ENCODE measurements at regions not wholly inside any gene's neighbourhood (a gene's known extent, or its start where the extent isn't known, plus 50 kb on each side); places are given as distances from the start of the nearest gene placed in this dataset.
A peak's percentile ranks its signal among the peaks of the same experiment; 100 is the strongest.
"Not testable (repeated sequence)": the region's sequence is repeated elsewhere in the genome, so short reads cannot be mapped to it uniquely, and the experiment has no call there.

DNA sequence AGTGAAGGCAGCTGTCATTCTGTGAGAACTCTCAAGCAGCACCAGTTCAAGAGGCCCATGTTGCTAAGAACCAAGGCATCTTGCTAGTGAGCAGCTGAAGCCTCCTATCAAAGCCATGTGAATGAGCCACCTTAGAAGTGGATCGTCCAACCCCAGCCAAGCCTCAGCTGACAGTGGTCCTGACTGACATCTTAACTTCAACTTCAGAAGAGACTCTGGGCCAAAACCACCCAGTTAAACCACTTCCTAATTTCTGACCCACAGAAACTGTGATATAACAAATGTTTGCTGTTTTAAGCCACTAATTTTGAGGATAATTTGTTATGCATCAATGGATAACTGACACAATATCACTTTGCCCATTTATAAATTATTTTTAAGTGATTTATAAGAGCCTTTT lies 256.0 kb downstream of the RPAP3 start:
- Mint-ChIP-seq H3K27me3 (peaks cover 3% of the 10 kb centered on the region), H3K27ac (no peak overlapping the region), H3K4me1 (ENCODE audit: low read depth) (no peaks in the 10 kb centered on the region), H3K36me3 (peaks cover 2% of the 10 kb centered on the region), H3K9me3 (peaks cover 2% of the 10 kb centered on the region), H3K4me3 (no peak overlapping the region)
- intact Hi-C loops (cut with micrococcal nuclease): no loop called here
- POLR2A ChIA-PET: no interaction called here
- no peak for DNase-seq
- CTCF ChIA-PET: no interaction called here

DNA sequence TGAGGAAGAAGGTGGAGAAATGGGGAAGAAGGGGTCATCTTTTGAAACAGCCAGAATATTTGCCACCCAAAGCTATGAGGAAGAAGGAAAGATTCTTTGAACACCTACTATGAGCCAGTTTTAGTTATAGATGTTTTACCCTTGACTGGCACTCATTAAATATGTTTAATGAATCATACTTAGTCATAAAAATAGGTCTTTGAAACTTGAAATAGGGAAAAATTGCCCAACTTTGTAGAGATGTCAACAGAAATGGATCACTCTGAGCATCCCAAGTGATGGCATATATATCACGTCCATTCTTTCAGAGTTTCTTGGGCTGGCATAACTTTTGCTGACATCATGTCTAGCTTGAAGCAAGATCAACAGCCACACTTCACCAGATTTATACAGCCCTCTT lies 263.5 kb downstream of the RPAP3 start:
- intact Hi-C loops (cut with micrococcal nuclease): no loop called here
- Mint-ChIP-seq H3K4me3 (no peak overlapping the region), H3K27me3 (no peaks in the 10 kb centered on the region), H3K9me3 (peaks cover 51% of the 10 kb centered on the region), H3K4me1 (ENCODE audit: low read depth) (no peaks in the 10 kb centered on the region), H3K36me3 (peaks cover 16% of the 10 kb centered on the region), H3K27ac (no peak overlapping the region)
- CTCF ChIA-PET: no interaction called here
- POLR2A ChIA-PET: no interaction called here
- no peak for DNase-seq

DNA sequence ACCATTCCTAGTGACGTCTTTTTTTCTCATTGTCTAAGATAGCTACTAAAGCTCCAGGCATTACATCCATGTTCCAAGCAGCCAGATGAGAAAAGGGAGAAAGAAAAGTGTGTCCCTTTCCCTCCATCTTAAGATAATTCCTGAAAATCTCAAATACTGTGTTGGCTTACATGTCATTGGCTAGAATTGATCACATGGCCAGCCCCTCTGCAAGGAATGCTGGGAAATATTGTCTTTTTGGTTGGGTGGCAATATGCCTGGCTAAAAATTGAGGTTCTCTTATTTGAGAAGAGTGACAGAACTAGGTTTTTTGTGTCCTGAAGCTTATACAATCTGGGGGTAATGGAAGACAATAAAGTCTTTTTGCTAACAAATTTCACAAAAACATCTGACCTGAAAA lies 264.3 kb downstream of the RPAP3 start:
- H3K4me1 Mint-ChIP-seq (ENCODE audit: low read depth): no peaks in the 10 kb centered on the region
- intact Hi-C loops (cut with micrococcal nuclease): no loop called here
- peaks cover 53% of the 10 kb centered on the region for H3K9me3 Mint-ChIP-seq
- no peaks in the 10 kb centered on the region for H3K27me3 Mint-ChIP-seq
- ChIA-PET POLR2A (no interaction called here), CTCF (interaction anchor here (0.9 kb wide), 1 partner anchor 195 kb away, joined by 5 read pairs; no protein-coding TSS in a partner anchor)
- H3K36me3 Mint-ChIP-seq: peaks cover 16% of the 10 kb centered on the region
- no peak overlapping the region for H3K4me3 Mint-ChIP-seq
- H3K27ac Mint-ChIP-seq: no peak overlapping the region
- no peak for DNase-seq

DNA sequence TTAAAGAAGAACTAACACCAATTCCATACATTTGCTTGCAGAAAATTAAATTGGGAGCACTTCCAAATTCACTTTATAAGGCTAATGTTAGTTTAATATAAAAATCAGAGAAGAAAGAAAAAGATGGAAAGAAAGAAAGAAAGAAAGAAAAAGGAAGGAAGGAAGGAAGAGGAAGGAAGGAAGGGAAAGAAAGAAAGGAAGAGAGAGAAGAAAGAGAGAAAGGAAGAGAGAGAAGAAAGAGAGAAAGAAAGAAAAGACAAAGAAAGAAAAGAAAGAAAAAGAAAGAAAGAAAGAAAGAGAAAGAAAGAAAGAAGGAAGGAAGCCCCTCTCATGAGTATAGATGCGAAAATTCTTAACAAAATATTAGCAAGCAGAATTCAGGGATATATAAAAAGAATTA lies 267.7 kb downstream of the RPAP3 start:
- H3K36me3 Mint-ChIP-seq: peaks cover 6% of the 10 kb centered on the region
- ChIA-PET CTCF (no interaction called here), POLR2A (no interaction called here)
- intact Hi-C loops (cut with micrococcal nuclease): no loop called here
- no peak for DNase-seq
- peaks cover 42% of the 10 kb centered on the region for H3K9me3 Mint-ChIP-seq
- no peak overlapping the region for H3K27ac Mint-ChIP-seq
- H3K4me3 Mint-ChIP-seq: no peak overlapping the region
- no peaks in the 10 kb centered on the region for H3K4me1 Mint-ChIP-seq (ENCODE audit: low read depth)
- no peaks in the 10 kb centered on the region for H3K27me3 Mint-ChIP-seq

DNA sequence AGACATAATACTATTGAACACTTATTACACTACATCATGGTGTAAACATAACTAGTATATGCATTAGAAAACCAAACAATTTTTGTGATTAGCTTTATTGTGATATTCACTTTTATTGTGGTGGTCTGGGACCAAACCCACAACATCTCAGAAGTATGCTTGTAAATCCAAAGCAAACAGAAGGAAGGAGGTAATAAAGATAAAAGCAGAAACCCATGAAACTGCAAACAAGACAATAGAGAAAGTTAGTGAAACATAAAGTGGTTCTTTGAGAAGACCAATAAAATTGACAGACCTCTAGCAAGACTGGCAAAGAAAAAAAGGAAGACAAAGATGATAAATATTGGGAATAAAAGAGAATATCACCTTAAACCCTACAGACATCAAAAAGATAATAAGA lies 268.3 kb downstream of the RPAP3 start:
- no peak for DNase-seq
- H3K36me3 Mint-ChIP-seq: peaks cover 3% of the 10 kb centered on the region
- ChIA-PET CTCF (no interaction called here), POLR2A (no interaction called here)
- peaks cover 39% of the 10 kb centered on the region for H3K9me3 Mint-ChIP-seq
- H3K4me1 Mint-ChIP-seq (ENCODE audit: low read depth): no peaks in the 10 kb centered on the region
- intact Hi-C loops (cut with micrococcal nuclease): no loop called here
- no peak overlapping the region for H3K4me3 Mint-ChIP-seq
- H3K27ac Mint-ChIP-seq: no peak overlapping the region
- H3K27me3 Mint-ChIP-seq: no peaks in the 10 kb centered on the region

DNA sequence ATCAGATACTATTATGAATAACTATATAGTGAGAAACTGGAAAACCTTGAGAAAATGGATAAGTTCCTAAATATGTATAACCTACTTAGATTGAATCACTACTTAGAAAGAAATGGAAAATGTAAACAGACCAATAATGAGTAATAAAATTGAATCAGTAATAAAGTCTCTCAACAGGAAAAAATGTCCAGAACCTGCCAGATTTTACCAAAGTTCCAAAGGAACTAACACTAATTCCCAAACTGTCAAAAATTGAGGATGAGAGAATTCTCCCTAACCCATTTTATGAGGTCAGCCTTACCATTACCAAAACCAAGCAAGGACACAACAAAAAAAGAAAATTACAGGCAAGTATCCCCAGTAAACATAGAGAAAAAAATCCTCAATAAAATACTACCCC lies 272.0 kb downstream of the RPAP3 start:
- POLR2A ChIA-PET: no interaction called here
- H3K9me3 Mint-ChIP-seq: peaks cover 24% of the 10 kb centered on the region
- CTCF ChIA-PET: no interaction called here
- intact Hi-C loops (cut with micrococcal nuclease): no loop called here
- no peak overlapping the region for H3K4me3 Mint-ChIP-seq
- H3K27ac Mint-ChIP-seq: no peak overlapping the region
- H3K27me3 Mint-ChIP-seq: no peaks in the 10 kb centered on the region
- peaks cover 3% of the 10 kb centered on the region for H3K36me3 Mint-ChIP-seq
- no peaks in the 10 kb centered on the region for H3K4me1 Mint-ChIP-seq (ENCODE audit: low read depth)
- no peak for DNase-seq

DNA sequence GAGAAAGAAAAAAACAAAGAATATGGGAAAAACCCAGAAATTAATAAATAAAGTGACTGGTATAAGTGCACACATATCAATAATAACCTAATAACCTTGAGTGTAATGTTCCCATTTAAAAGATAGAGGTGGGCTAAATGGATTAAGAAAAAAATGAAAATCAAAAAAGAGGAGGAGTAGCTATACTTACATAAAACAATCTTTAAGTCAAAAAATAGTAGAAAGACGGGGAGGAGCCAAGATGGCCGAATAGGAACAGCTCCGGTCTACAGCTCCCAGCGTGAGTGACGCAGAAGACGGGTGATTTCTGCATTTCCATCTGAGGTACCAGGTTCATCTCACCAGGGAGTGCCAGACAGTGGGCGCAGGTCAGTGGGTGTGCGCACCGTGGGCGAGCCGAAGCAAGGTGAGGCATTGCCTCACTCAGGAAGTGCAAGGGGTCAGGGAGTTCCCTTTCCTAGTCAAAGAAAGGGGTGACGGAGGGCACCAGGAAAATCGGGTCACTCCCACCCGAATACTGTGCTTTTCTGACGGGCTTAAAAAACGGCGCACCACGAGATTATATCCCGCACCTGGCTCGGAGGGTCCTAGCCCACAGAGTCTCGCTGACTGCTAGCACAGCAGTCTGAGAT lies 279.0 kb downstream of the RPAP3 start:
- Mint-ChIP-seq H3K4me3 (peak overlapping the region; percentile 57), H3K4me1 (ENCODE audit: low read depth) (peaks cover 17% of the 10 kb centered on the region), H3K27ac (peak overlapping the region; percentile 87)
- intact Hi-C loops (cut with micrococcal nuclease); POLR2A ChIA-PET; H3K36me3 Mint-ChIP-seq; H3K9me3 Mint-ChIP-seq; H3K27me3 Mint-ChIP-seq: not testable (repeated sequence)
- DNase-seq: peak; percentile 60
- CTCF ChIA-PET: interaction anchor here (0.8 kb wide), 1 partner anchor 210 kb away, joined by 3 read pairs; no protein-coding TSS in a partner anchor

DNA sequence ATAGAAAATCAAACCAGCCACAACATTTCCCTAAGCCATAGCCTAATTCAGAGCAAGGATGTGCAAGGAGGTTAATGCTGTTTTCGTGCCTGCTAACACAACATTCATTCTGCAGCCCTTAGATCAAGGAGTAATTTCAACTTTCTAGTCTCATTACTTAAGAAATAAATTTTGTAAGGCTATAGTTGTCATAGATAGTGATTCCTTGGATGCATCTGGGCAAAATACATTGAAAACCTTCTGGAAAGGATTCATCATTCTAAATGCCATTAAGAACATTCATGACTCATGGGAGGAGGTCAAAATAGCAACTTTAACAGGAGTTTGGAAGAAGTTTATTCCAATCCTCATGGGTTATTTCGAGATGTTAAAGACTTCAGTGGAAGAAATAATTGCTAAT lies 283.2 kb downstream of the RPAP3 start:
- H3K4me1 Mint-ChIP-seq (ENCODE audit: low read depth): peaks cover 31% of the 10 kb centered on the region
- ChIA-PET CTCF (no interaction called here), POLR2A (no interaction called here)
- no peak overlapping the region for H3K27ac Mint-ChIP-seq
- DNase-seq: no peak
- H3K4me3 Mint-ChIP-seq: no peak overlapping the region
- H3K36me3 Mint-ChIP-seq: peaks cover 3% of the 10 kb centered on the region
- intact Hi-C loops (cut with micrococcal nuclease): no loop called here
- no peaks in the 10 kb centered on the region for H3K9me3 Mint-ChIP-seq
- H3K27me3 Mint-ChIP-seq: peaks cover 2% of the 10 kb centered on the region

DNA sequence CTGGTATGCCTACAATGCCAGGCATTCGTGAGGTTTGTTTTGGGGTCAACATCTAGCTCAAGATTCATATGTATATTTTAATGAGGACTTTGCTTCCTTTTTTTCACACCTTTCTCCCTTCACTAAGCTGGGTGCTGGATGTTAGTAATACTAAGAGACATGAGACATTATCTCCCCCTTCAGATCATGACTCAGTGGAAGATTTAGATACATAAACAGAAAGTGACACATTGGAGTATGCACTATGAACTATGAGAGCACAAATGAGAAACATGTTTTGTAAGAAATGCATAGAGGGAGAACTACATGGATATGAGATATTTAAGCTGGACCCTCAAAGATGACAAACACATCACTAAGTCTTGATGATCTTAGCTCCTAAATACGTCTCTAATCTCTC lies 286.3 kb downstream of the RPAP3 start:
- Mint-ChIP-seq H3K36me3 (peaks cover 7% of the 10 kb centered on the region), H3K4me3 (no peak overlapping the region), H3K27me3 (no peaks in the 10 kb centered on the region), H3K4me1 (ENCODE audit: low read depth) (peaks cover 39% of the 10 kb centered on the region), H3K9me3 (no peaks in the 10 kb centered on the region), H3K27ac (peak overlapping the region; percentile 60)
- ChIA-PET POLR2A (interaction anchor here (0.6 to 1.3 kb wide), 9 partner anchors 20 to 341 kb away, joined by 3 to 4 read pairs (median 3); partner anchors contain the start of genes AMIGO2, PCED1B and RPAP3), CTCF (interaction anchor here (1.2 to 4.5 kb wide), 2 partner anchors 22 to 218 kb away, joined by 4 to 28 read pairs; no protein-coding TSS in a partner anchor)
- no peak for DNase-seq
- intact Hi-C loops (cut with micrococcal nuclease): loop anchor here (1.0 kb wide), 1 partner anchor 218 kb away; no protein-coding TSS in a partner anchor

DNA sequence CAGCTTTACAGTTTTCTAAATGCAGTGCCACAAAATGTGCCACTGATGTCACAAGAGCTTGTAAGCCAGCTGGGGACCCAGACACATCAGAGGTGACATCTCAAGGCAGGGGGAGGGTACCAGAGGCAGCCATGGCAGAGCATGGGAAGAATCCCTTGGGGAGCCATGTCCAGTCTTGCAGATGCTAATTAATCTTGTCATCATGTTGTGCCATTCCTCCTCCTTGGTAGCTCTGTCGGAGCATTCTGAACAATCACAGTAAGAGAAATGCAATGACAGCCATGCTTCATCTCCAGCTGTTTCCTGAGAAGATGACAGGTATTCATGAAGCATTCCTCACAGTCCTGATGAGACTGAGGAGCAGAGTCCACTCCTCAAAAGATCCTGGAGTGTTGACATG lies 287.9 kb downstream of the RPAP3 start:
- POLR2A ChIA-PET: no interaction called here

DNA sequence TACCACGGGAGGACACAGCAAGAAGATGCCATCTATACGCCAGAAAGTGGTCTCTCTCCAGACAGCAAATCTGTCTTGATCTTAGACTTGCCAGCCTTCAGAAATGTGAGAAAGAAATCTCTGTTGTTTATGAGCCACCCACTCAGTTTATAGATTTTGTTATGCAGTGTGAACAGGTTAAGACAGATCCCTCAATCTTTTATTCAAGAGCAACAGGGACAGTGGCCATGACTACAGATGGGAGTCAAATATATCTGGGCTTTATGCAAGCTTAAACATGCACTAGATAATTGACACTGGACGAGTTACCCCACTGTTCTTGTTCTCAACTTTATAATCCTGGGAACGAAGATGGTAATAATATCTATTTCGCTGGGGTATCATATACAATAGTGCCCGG lies 288.7 kb downstream of the RPAP3 start:
- DNase-seq: no peak
- H3K9me3 Mint-ChIP-seq: no peaks in the 10 kb centered on the region
- H3K36me3 Mint-ChIP-seq: peaks cover 7% of the 10 kb centered on the region
- no peak overlapping the region for H3K4me3 Mint-ChIP-seq
- no peak overlapping the region for H3K27ac Mint-ChIP-seq
- H3K27me3 Mint-ChIP-seq: no peaks in the 10 kb centered on the region
- intact Hi-C loops (cut with micrococcal nuclease): no loop called here
- POLR2A ChIA-PET: no interaction called here
- H3K4me1 Mint-ChIP-seq (ENCODE audit: low read depth): peaks cover 52% of the 10 kb centered on the region
- CTCF ChIA-PET: no interaction called here

More for the DNA sequence above, 287.9 kb downstream of the RPAP3 start:
- intact Hi-C loops (cut with micrococcal nuclease): no loop called here
- CTCF ChIA-PET: interaction anchor here (4.5 kb wide), 1 partner anchor 21 kb away, joined by 28 read pairs; no protein-coding TSS in a partner anchor
- peaks cover 7% of the 10 kb centered on the region for H3K36me3 Mint-ChIP-seq
- no peak overlapping the region for H3K4me3 Mint-ChIP-seq
- DNase-seq: no peak
- H3K9me3 Mint-ChIP-seq: no peaks in the 10 kb centered on the region
- H3K27ac Mint-ChIP-seq: no peak overlapping the region
- H3K27me3 Mint-ChIP-seq: no peaks in the 10 kb centered on the region
- H3K4me1 Mint-ChIP-seq (ENCODE audit: low read depth): peaks cover 50% of the 10 kb centered on the region

DNA sequence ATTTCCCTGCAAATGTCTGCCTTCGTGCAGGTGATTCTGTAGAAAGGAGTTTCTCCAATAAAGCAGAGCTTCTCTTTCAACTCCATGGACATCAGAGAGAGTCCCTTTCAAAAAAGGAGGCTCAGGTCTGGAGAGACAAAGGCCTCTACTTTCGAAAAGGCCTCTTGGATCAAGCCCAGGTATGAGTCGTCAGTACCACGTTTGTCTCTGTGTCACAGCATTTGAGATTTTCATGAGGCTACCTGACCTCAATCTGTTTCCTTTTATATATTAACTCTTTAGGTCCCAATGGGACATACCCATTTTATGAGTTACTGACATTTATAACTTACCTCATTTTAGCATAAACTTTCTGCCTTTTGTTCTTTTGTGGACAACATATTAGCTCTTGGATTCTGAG lies 290.8 kb downstream of the RPAP3 start:
- Mint-ChIP-seq H3K36me3 (peaks cover 6% of the 10 kb centered on the region), H3K27me3 (no peaks in the 10 kb centered on the region), H3K27ac (peak overlapping the region; percentile 71), H3K9me3 (no peaks in the 10 kb centered on the region), H3K4me1 (ENCODE audit: low read depth) (peaks cover 70% of the 10 kb centered on the region), H3K4me3 (no peak overlapping the region)
- POLR2A ChIA-PET: interaction anchor here (0.9 kb wide), 1 partner anchor 207 kb away, joined by 3 read pairs; no protein-coding TSS in a partner anchor
- intact Hi-C loops (cut with micrococcal nuclease): no loop called here
- DNase-seq: no peak
- CTCF ChIA-PET: interaction anchor here (0.8 to 3.8 kb wide), 5 partner anchors 17 to 395 kb away, joined by 3 to 18 read pairs (median 4); no protein-coding TSS in a partner anchor

DNA sequence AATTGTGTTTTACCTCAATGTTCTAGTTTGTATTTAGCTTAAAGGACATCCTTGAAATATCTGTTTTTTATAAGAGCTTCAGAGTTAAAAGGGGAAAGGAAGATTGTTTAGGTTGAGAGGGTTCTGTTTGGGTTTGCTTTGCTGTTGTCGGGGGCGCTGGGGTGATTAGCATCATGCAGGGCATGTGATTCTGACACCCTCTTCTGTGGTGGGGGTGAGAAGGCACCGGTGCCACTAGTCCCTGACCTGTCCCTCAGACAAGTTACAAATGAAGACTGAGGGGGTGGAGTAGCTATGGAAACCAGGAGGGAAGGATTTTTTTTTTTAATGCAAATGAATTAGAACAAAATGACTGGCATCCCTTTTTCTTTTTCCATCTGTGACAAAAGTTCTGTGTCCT lies 291.3 kb downstream of the RPAP3 start:
- Mint-ChIP-seq H3K36me3 (peaks cover 4% of the 10 kb centered on the region), H3K4me3 (no peak overlapping the region), H3K4me1 (ENCODE audit: low read depth) (peaks cover 70% of the 10 kb centered on the region), H3K27me3 (no peaks in the 10 kb centered on the region), H3K27ac (peak overlapping the region; percentile 71), H3K9me3 (no peaks in the 10 kb centered on the region)
- intact Hi-C loops (cut with micrococcal nuclease): loop anchor here (5.0 kb wide), 1 partner anchor 158 kb away; no protein-coding TSS in a partner anchor
- ChIA-PET CTCF (interaction anchor here (0.8 to 3.8 kb wide), 6 partner anchors 17 to 394 kb away, joined by 3 to 18 read pairs (median 4); no protein-coding TSS in a partner anchor), POLR2A (interaction anchor here (1.4 kb wide), 1 partner anchor 58 kb away, joined by 4 read pairs; no protein-coding TSS in a partner anchor)
- DNase-seq: peak; percentile 62

Measured in activated CD4-positive, alpha-beta memory T cell treated with anti-CD3 and anti-CD28 coated beads for 36 hours (primary cell).